SK-N-SH (cell line): ENCODE measurements at regions not wholly inside any gene's neighbourhood (a gene's known extent, or its start where the extent isn't known, plus 50 kb on each side); places are given as distances from the start of the nearest gene placed in this dataset.
A peak's percentile ranks its signal among the peaks of the same experiment; 100 is the strongest.

ENCODE experiments used
- CTCF ChIA-PET: fragments of 300-600, 350-600 bp; formaldehyde crosslinking; extraction: SDS; loops from one replicate; lab custom pipeline; 2021; lab: Yijun Ruan, JAX
- POLR2A ChIA-PET: fragments of 350-600 bp; sonication (Branson Sonifier 250); formaldehyde crosslinking; extraction: SDS; loops from one replicate; lab custom pipeline; 2020; ENCODE audit warnings: antibody characterized with exemption, inconsistent platforms; lab: Yijun Ruan, JAX
- DNase-seq: peaks from one replicate; pipeline ENCODE4 v3.0.0; 2012
- H2AFZ ChIP-seq: fragments of 200-600 bp; sonication (generic); 2 replicates; pipeline ENCODE4 v1.8.1; 2016; ENCODE audit warnings: antibody characterized with exemption, mild to moderate bottlenecking, low read depth
- H3F3A ChIP-seq: fragments of 200-600 bp; sonication (generic); replicated peaks from 2 replicates; pipeline ENCODE3; 2016; ENCODE audit warnings: antibody characterized with exemption, mild to moderate bottlenecking; ENCODE audit not compliant: insufficient read depth
- H3K27ac ChIP-seq, 2 experiments: fragments of 200-500 bp in 1 of 2; fragments of 200-600 bp in 1 of 2; sonication (Bioruptor generic) in 1 of 2; sonication (generic), shearing (Covaris generic) in 1 of 2; 2 replicates each; pipeline versions ENCODE4 v1.5.1 to v1.6.1; 2014 to 2016; ENCODE audit warnings: low read depth in 2 of 2, inconsistent platforms in 1 of 2, low read length in 1 of 2, mild to moderate bottlenecking in 1 of 2, mixed read lengths in 1 of 2
- H3K27me3 ChIP-seq: fragments of 200-600 bp; sonication (generic), shearing (Covaris generic); 2 replicates; pipeline ENCODE4 v1.6.1; 2016; ENCODE audit warnings: mixed run types; ENCODE audit not compliant: insufficient read depth
- H3K36me3 ChIP-seq, 2 experiments: fragments of 200-500 bp in 1 of 2; fragments of 200-600 bp in 1 of 2; sonication (Bioruptor generic) in 1 of 2; sonication (generic) in 1 of 2; replicated peaks in 1 of 2; 2 replicates each; pipeline versions ENCODE3 to v1.5.1; 2014 to 2016; ENCODE audit warnings: low read length in 1 of 2, mild to moderate bottlenecking in 1 of 2; ENCODE audit not compliant: insufficient read depth in 2 of 2, control insufficient read depth in 1 of 2
- H3K4me1 ChIP-seq, 2 experiments: fragments of 200-500 bp in 1 of 2; fragments of 200-600 bp in 1 of 2; sonication (Bioruptor generic) in 1 of 2; sonication (generic), shearing (Covaris generic) in 1 of 2; 2 replicates each; pipeline versions ENCODE4 v1.5.1 to v1.6.1; 2014 to 2016; ENCODE audit warnings: low read depth in 1 of 2, low read length in 1 of 2, mixed run types in 1 of 2; ENCODE audit not compliant: insufficient read depth in 2 of 2, control insufficient read depth in 1 of 2
- H3K4me2 ChIP-seq: fragments of 200-600 bp; sonication (generic), shearing (Covaris generic); 2 replicates; pipeline ENCODE4 v1.6.1; 2017; ENCODE audit warnings: mixed run types
- H3K4me3 ChIP-seq, 2 experiments: fragments of 200-500 bp in 1 of 2; fragments of 200-600 bp in 1 of 2; sonication (Bioruptor generic) in 1 of 2; sonication (generic), shearing (Covaris generic) in 1 of 2; 2 replicates each; pipeline versions ENCODE4 v1.5.1 to v1.8.1; 2014 to 2016; ENCODE audit warnings: low read depth in 2 of 2, inconsistent platforms in 1 of 2, low read length in 1 of 2, mild to moderate bottlenecking in 1 of 2, mixed read lengths in 1 of 2, moderate library complexity in 1 of 2
- H3K79me2 ChIP-seq: fragments of 200-600 bp; sonication (generic); 2 replicates; pipeline ENCODE4 v1.8.1; 2017; ENCODE audit warnings: mild to moderate bottlenecking; ENCODE audit not compliant: insufficient read depth
- H3K9ac ChIP-seq: fragments of 200-600 bp; sonication (generic); 2 replicates; pipeline ENCODE4 v1.6.1; 2017; ENCODE audit warnings: mixed run types
- H3K9me2 ChIP-seq: fragments of 200-600 bp; sonication (generic); 2 replicates; pipeline ENCODE4 v1.6.1; 2017; ENCODE audit warnings: mixed run types
- H3K9me3 ChIP-seq: fragments of 200-600 bp; sonication (generic); 2 replicates; pipeline ENCODE4 v1.6.1; 2017; ENCODE audit warnings: mixed run types, mild to moderate bottlenecking, moderate library complexity
- H4K20me1 ChIP-seq: fragments of 200-600 bp; sonication (generic); 2 replicates; pipeline ENCODE4 v1.6.1; 2017; ENCODE audit warnings: mild to moderate bottlenecking, mixed run types; ENCODE audit not compliant: insufficient read depth
- CTCF ChIP-seq: fragments of 200-600 bp; sonication (generic); IDR thresholded peaks from 2 replicates; pipeline ENCODE4 v1.6.1; 2017; ENCODE audit warnings: antibody characterized with exemption, mild to moderate bottlenecking, moderate library complexity
- FOSL2 ChIP-seq: IDR thresholded peaks from 2 replicates; pipeline ENCODE4 v1.4.0; 2012; ENCODE audit warnings: low read depth, mild to moderate bottlenecking, moderate library complexity, borderline replicate concordance
- JUND ChIP-seq: IDR thresholded peaks from 2 replicates; pipeline ENCODE4 v1.4.0; 2012
- NFIC ChIP-seq: IDR thresholded peaks from 2 replicates; pipeline ENCODE4 v1.4.0; 2012; ENCODE audit warnings: borderline replicate concordance
- NRF1 ChIP-seq: IDR thresholded peaks from 2 replicates; pipeline ENCODE4 v1.6.1; 2012; ENCODE audit warnings: low read depth, mild to moderate bottlenecking, low read length
- RAD21 ChIP-seq: IDR thresholded peaks from 2 replicates; pipeline ENCODE4 v1.6.1; 2012; ENCODE audit warnings: mild to moderate bottlenecking, low read length
- SIN3A ChIP-seq: IDR thresholded peaks from 2 replicates; pipeline ENCODE4 v1.6.1; 2012; ENCODE audit warnings: low read depth, mild to moderate bottlenecking, low read length, moderate library complexity, borderline replicate concordance
- SMC3 ChIP-seq: IDR thresholded peaks from 2 replicates; pipeline ENCODE4 v1.6.1; 2012; ENCODE audit warnings: low read depth, low read length, improper control_type of control experiment
- WGBS: methylation state at CpG from one replicate; pipeline ENCODE4 v1.1.6; 2017; ENCODE audit warnings: low lambda C conversion rate; 5-methylcytosine and 5-hydroxymethylcytosine counted together

GRCh38 chr3:40925231-40925630 lies 274.1 kb upstream of the CTNNB1 start:
- H3K9me2 ChIP-seq = no peaks in the 10 kb centered on the region
- no peaks in the 10 kb centered on the region for H3K79me2 ChIP-seq
- 29% methylated on average over 3 of the region's 3 CpGs for WGBS
- no peak for TF ChIP-seq FOSL2
- TF ChIP-seq NRF1 = no peak
- TF ChIP-seq SMC3 = no peak
- H3F3A ChIP-seq = no peaks in the 10 kb centered on the region
- CTCF ChIA-PET = no interaction called here
- H3K4me1 ChIP-seq = no peaks in the 10 kb centered on the region
- H4K20me1 ChIP-seq = no peaks in the 10 kb centered on the region
- H3K9me3 ChIP-seq = no peaks in the 10 kb centered on the region
- H3K27ac ChIP-seq = no peak overlapping the region
- POLR2A ChIA-PET = no interaction called here
- no peaks in the 10 kb centered on the region for H3K36me3 ChIP-seq
- H3K9ac ChIP-seq = no peak overlapping the region
- no peak overlapping the region for H2AFZ ChIP-seq
- no peak overlapping the region for H3K4me3 ChIP-seq
- DNase-seq = no peak
- H3K27me3 ChIP-seq = no peaks in the 10 kb centered on the region
- no peak overlapping the region for H3K4me2 ChIP-seq

GRCh38 chr3:40930131-40930538 lies 269.2 kb upstream of the CTNNB1 start:
- Histone ChIP-seq H3K9me3 (no peaks in the 10 kb centered on the region), H4K20me1 (no peaks in the 10 kb centered on the region), H3K9ac (no peak overlapping the region), H3K79me2 (no peaks in the 10 kb centered on the region), H3K36me3 (no peaks in the 10 kb centered on the region), H3K4me2 (no peak overlapping the region), H3K4me1 (no peaks in the 10 kb centered on the region), H3F3A (no peaks in the 10 kb centered on the region), H3K4me3 (no peak overlapping the region), H3K9me2 (no peaks in the 10 kb centered on the region), H3K27ac (no peak overlapping the region), H2AFZ (no peak overlapping the region), H3K27me3 (no peaks in the 10 kb centered on the region)
- TF ChIP-seq RAD21 = peak; percentile 10; the same call in 1 of the 2 replicates
- TF ChIP-seq JUND = no peak
- DNase-seq = no peak
- POLR2A ChIA-PET = no interaction called here
- CTCF ChIA-PET = interaction anchor here (0.6 kb wide), 1 partner anchor 257 kb away, joined by 3 read pairs; no protein-coding TSS in a partner anchor

GRCh38 chr3:40930756-40931155 lies 268.5 kb upstream of the CTNNB1 start:
- Histone ChIP-seq H3K4me3 (no peak overlapping the region), H3K4me1 (no peaks in the 10 kb centered on the region), H3K9me3 (no peaks in the 10 kb centered on the region), H3K79me2 (no peaks in the 10 kb centered on the region), H3F3A (no peaks in the 10 kb centered on the region), H3K4me2 (no peak overlapping the region), H3K27ac (no peak overlapping the region), H4K20me1 (no peaks in the 10 kb centered on the region), H3K9ac (no peak overlapping the region), H2AFZ (no peak overlapping the region), H3K36me3 (no peaks in the 10 kb centered on the region), H3K9me2 (no peaks in the 10 kb centered on the region), H3K27me3 (no peaks in the 10 kb centered on the region)
- DNase-seq = no peak
- TF ChIP-seq CTCF (no peak), SIN3A (no peak), NRF1 (no peak), NFIC (no peak)
- ChIA-PET CTCF (no interaction called here), POLR2A (no interaction called here)
